ENCODE measurements at regions not wholly inside any gene's neighbourhood (a gene's known extent, or its start where the extent isn't known, plus 50 kb on each side); places are given as distances from the start of the nearest gene placed in this dataset.

DNA sequence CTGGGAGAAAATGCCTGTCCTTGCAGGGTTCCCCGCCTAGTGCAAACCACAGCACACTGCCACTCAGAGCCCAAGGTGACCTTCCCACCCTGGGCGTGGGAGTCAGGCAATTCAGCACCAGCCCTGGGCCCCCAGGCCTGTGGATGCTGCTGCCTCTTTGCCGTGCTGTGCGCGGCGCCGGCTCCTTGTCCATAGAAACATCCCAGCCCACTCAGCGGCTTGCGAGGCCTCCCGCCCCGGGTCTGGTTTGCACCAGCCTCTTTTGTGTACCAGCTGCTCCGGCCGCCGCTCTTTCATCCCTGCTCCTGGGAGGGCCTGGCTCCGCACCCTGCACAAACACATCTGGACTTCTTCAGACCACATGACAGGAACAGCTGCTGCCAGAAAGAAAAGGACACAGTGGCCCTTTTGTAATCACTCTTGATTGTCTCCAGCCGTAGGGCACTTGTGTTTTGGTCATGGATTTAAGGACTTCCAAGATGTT is 75.4 kb upstream of the SDK2 start (continued):
- TF ChIP-seq USF2 (IDR thresholded peaks at IDR 0.05; ENCODE audit: low read length) (no peak), ASH2L (IDR thresholded peaks at IDR 0.05; ENCODE audit: low read length) (no peak)
